IPS-18a (cell line): ENCODE measurements at regions not wholly inside any gene's neighbourhood (a gene's known extent, or its start where the extent isn't known, plus 50 kb on each side); places are given as distances from the start of the nearest gene placed in this dataset.

Source experiments
- H3K27ac ChIP-seq: one replicate; pipeline ENCODE4 v1.5.1; 2013; ENCODE audit warnings: low read length
- H3K27me3 ChIP-seq: one replicate; pipeline ENCODE4 v1.6.1; 2013; ENCODE audit warnings: mild to moderate bottlenecking, low read length; ENCODE audit not compliant: control insufficient read depth, insufficient read depth
- H3K36me3 ChIP-seq: one replicate; pipeline ENCODE4 v1.6.1; 2013; ENCODE audit warnings: low read depth, low read length; ENCODE audit not compliant: control insufficient read depth
- H3K4me1 ChIP-seq: one replicate; pipeline ENCODE4 v1.6.1; 2013; ENCODE audit warnings: low read depth, low read length; ENCODE audit not compliant: control insufficient read depth
- H3K4me3 ChIP-seq: one replicate; pipeline ENCODE4 v1.5.1; 2013; ENCODE audit warnings: low read length
- H3K9ac ChIP-seq: one replicate; pipeline ENCODE4 v1.6.1; 2013; ENCODE audit warnings: mild to moderate bottlenecking, low read length, moderate library complexity
- H3K9me3 ChIP-seq: one replicate; pipeline ENCODE4 v1.6.1; 2013; ENCODE audit warnings: low read depth, low read length; ENCODE audit not compliant: control insufficient read depth

DNA sequence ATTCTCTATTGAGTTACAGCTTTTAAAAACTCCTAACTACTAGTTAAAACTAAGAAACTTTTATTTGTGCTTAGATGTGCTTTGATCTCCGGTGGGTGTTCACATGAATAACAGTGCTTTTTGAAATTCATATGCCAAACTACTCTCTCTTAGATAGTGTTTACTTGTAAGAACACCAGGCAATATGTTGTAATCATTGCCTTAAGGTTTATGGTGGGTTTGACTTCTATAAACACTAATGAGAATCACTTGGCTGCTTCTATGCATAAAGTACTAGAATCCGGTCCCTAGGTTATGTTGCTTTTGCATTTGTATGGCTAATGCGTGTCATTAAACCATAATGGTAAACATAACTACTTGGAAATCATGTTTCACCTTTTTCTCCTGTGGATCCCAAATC lies 203.9 kb upstream of the VSTM2A start:
- Histone ChIP-seq H3K36me3 (no peaks in the 10 kb centered on the region), H3K9ac (no peak overlapping the region), H3K27ac (no peak overlapping the region), H3K27me3 (no peaks in the 10 kb centered on the region), H3K4me3 (no peak overlapping the region), H3K4me1 (peaks cover 3% of the 10 kb centered on the region), H3K9me3 (no peaks in the 10 kb centered on the region)

DNA sequence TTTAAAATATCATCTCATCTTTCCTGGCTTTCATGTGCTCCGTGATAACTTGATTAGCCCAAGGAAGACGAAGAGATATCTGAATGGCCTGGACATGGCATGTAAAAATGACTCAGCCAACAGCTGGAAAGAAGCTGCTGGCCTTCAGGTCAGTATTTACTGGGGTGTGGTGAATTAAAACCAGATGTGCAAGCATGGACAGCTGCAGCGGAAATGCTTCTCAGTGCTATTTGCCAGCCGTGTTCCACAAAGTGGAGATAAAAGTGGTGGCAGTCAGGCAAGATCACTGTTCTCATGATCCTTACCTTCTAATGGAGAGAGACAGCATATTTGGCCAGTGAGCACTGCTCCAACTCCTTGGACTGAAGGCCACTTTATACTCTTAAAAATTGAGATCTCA lies 203.1 kb upstream of the VSTM2A start:
- Histone ChIP-seq H3K36me3 (no peaks in the 10 kb centered on the region), H3K4me3 (no peak overlapping the region), H3K27ac (no peak overlapping the region), H3K9ac (no peak overlapping the region), H3K4me1 (no peaks in the 10 kb centered on the region), H3K9me3 (no peaks in the 10 kb centered on the region), H3K27me3 (no peaks in the 10 kb centered on the region)

DNA sequence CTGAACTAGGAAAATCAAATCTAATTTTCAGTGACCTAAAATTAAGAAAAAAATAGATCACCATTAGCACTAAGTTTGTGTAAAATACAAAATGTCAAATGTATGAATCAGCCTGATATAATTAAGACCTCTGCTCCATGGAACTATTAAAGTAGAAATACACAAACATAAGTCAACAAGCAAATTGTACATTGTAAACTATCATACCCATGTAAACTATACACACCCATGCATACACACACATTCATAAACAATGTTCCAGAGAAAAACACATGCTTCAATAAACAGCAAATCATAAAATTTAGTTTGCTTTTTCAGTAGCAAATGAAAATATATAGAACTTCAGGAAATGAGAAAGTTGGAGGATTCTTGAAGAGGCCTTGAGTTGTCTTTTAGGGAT lies 199.7 kb upstream of the VSTM2A start:
- H3K9me3 ChIP-seq = no peaks in the 10 kb centered on the region
- no peak overlapping the region for H3K4me3 ChIP-seq
- H3K4me1 ChIP-seq = no peaks in the 10 kb centered on the region
- H3K27me3 ChIP-seq = no peaks in the 10 kb centered on the region
- H3K36me3 ChIP-seq = no peaks in the 10 kb centered on the region
- H3K9ac ChIP-seq = no peak overlapping the region
- no peak overlapping the region for H3K27ac ChIP-seq

GRCh38 chr7:54343511-54343910 lies 198.7 kb upstream of the VSTM2A start:
- H3K9ac ChIP-seq = no peak overlapping the region
- no peaks in the 10 kb centered on the region for H3K4me1 ChIP-seq
- no peaks in the 10 kb centered on the region for H3K27me3 ChIP-seq
- H3K36me3 ChIP-seq = no peaks in the 10 kb centered on the region
- H3K27ac ChIP-seq = no peak overlapping the region
- H3K9me3 ChIP-seq = no peaks in the 10 kb centered on the region
- no peak overlapping the region for H3K4me3 ChIP-seq

DNA sequence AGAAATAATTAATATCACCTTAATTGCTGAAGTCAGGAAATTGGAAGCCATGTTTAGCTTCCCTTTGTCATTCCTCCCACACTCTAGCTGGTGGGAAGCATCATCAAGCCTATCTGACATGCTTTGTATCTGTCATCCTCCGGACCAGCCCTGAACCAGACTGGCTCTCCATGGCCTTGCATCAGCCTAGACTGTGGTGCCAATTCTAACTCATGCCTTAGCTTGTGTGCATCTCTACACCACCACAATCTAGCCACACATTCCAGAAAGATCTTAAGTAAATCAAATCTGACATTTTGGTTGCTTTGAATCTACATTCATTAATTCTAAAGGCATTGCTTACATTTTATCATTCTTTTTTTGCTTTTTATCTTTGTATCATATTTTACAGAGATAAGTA lies 196.4 kb upstream of the VSTM2A start:
- H3K4me1 ChIP-seq = no peaks in the 10 kb centered on the region
- no peaks in the 10 kb centered on the region for H3K9me3 ChIP-seq

GRCh38 chr7:54349229-54349628 lies 192.9 kb upstream of the VSTM2A start:
- Histone ChIP-seq H3K36me3 (no peaks in the 10 kb centered on the region), H3K4me3 (no peak overlapping the region), H3K9ac (no peak overlapping the region), H3K27me3 (no peaks in the 10 kb centered on the region), H3K4me1 (no peaks in the 10 kb centered on the region), H3K9me3 (no peaks in the 10 kb centered on the region), H3K27ac (no peak overlapping the region)

More for the DNA sequence above, 196.4 kb upstream of the VSTM2A start:
- no peaks in the 10 kb centered on the region for H3K36me3 ChIP-seq
- no peaks in the 10 kb centered on the region for H3K27me3 ChIP-seq
- H3K9ac ChIP-seq = no peak overlapping the region
- no peak overlapping the region for H3K4me3 ChIP-seq
- no peak overlapping the region for H3K27ac ChIP-seq

GRCh38 chr7:54354436-54354835 lies 187.7 kb upstream of the VSTM2A start:
- Histone ChIP-seq H3K9me3 (no peaks in the 10 kb centered on the region), H3K9ac (no peak overlapping the region), H3K4me3 (no peak overlapping the region)

DNA sequence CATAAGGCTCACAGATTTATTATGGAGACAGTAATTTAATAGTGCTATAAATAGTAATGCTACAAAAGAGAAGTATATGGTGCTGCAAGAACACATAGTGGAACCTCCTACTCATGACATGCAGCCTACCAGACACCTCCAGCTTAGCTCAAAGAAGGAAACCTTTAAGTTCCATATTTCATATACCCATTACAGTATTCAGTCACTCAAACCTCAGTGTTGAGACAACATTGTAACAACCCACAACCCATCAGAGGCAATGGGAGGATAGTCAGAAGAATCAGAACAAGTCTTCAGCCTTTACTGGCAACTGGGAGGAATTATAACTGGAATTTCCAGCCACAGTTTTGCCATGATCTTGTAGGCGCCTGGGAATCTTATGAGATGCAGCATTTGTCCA lies 186.3 kb upstream of the VSTM2A start:
- H3K27me3 ChIP-seq = no peaks in the 10 kb centered on the region
- H3K4me1 ChIP-seq = no peaks in the 10 kb centered on the region
- H3K9me3 ChIP-seq = no peaks in the 10 kb centered on the region
- H3K36me3 ChIP-seq = no peaks in the 10 kb centered on the region
- no peak overlapping the region for H3K9ac ChIP-seq
- H3K4me3 ChIP-seq = no peak overlapping the region
- H3K27ac ChIP-seq = no peak overlapping the region

More at GRCh38 chr7:54354436-54354835, 187.7 kb upstream of the VSTM2A start:
- no peaks in the 10 kb centered on the region for H3K36me3 ChIP-seq
- no peaks in the 10 kb centered on the region for H3K27me3 ChIP-seq
- no peaks in the 10 kb centered on the region for H3K4me1 ChIP-seq
- no peak overlapping the region for H3K27ac ChIP-seq

GRCh38 chr7:54360075-54360840 lies 181.9 kb upstream of the VSTM2A start:
- no peaks in the 10 kb centered on the region for H3K36me3 ChIP-seq
- no peak overlapping the region for H3K4me3 ChIP-seq
- no peak overlapping the region for H3K9ac ChIP-seq
- H3K4me1 ChIP-seq = no peaks in the 10 kb centered on the region
- no peaks in the 10 kb centered on the region for H3K27me3 ChIP-seq
- no peaks in the 10 kb centered on the region for H3K9me3 ChIP-seq
- no peak overlapping the region for H3K27ac ChIP-seq

DNA sequence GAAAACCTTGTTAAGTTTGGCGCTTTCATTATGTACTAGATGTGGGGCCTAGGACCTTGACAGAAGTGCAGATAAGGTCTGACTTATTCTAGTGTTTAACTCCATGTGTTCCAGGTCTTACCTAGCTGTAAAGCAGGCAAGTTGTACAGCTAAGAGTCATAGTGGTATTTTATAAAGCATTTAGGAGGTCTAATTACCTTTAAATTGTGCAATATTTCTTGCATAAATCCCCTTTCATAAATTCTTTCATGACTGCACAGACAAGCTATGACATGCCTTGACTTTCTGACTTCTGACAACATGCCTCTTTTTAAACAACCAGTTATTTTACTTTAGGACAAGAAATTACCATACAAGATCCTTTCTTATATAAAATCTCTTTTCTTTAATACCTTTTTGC lies 151.6 kb upstream of the VSTM2A start:
- Histone ChIP-seq H3K4me3 (no peak overlapping the region), H3K9me3 (peaks cover 9% of the 10 kb centered on the region), H3K27me3 (no peaks in the 10 kb centered on the region), H3K27ac (no peak overlapping the region), H3K9ac (no peak overlapping the region), H3K36me3 (no peaks in the 10 kb centered on the region), H3K4me1 (no peaks in the 10 kb centered on the region)

DNA sequence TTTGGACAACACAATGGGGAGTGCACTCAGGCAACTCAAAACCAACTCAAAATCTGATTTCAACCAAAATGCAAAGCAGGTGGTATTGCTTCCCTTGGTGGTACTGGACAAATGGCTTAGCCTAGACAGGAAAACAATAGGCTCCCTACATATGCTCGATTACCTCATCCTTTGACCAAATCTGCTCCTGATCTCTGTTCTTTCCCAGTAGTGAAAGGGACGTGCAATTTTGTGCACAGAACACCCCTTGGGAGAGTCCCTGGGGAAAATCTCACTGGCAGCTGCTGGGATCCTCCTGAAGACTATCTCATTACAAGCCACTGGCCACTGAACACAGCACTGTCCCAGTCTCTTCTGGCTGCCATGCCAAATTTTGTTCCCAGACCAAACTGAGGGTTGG lies 149.2 kb upstream of the VSTM2A start:
- no peak overlapping the region for H3K4me3 ChIP-seq
- no peaks in the 10 kb centered on the region for H3K36me3 ChIP-seq
- H3K27ac ChIP-seq = no peak overlapping the region
- H3K9me3 ChIP-seq = peaks cover 9% of the 10 kb centered on the region
- H3K27me3 ChIP-seq = no peaks in the 10 kb centered on the region
- H3K9ac ChIP-seq = no peak overlapping the region
- H3K4me1 ChIP-seq = no peaks in the 10 kb centered on the region

- Histone ChIP-seq H3K27ac (no peak overlapping the region), H3K9ac (no peak overlapping the region), H3K4me1 (no peaks in the 10 kb centered on the region), H3K4me3 (no peak overlapping the region), H3K9me3 (no peaks in the 10 kb centered on the region), H3K36me3 (no peaks in the 10 kb centered on the region), H3K27me3 (no peaks in the 10 kb centered on the region)
Measured at GRCh38 chr7:54394834-54395233, 147.3 kb upstream of the VSTM2A start.
